ENCODE measurements at regions not wholly inside any gene's neighbourhood (a gene's known extent, or its start where the extent isn't known, plus 50 kb on each side); places are given as distances from the start of the nearest gene placed in this dataset.

DNA sequence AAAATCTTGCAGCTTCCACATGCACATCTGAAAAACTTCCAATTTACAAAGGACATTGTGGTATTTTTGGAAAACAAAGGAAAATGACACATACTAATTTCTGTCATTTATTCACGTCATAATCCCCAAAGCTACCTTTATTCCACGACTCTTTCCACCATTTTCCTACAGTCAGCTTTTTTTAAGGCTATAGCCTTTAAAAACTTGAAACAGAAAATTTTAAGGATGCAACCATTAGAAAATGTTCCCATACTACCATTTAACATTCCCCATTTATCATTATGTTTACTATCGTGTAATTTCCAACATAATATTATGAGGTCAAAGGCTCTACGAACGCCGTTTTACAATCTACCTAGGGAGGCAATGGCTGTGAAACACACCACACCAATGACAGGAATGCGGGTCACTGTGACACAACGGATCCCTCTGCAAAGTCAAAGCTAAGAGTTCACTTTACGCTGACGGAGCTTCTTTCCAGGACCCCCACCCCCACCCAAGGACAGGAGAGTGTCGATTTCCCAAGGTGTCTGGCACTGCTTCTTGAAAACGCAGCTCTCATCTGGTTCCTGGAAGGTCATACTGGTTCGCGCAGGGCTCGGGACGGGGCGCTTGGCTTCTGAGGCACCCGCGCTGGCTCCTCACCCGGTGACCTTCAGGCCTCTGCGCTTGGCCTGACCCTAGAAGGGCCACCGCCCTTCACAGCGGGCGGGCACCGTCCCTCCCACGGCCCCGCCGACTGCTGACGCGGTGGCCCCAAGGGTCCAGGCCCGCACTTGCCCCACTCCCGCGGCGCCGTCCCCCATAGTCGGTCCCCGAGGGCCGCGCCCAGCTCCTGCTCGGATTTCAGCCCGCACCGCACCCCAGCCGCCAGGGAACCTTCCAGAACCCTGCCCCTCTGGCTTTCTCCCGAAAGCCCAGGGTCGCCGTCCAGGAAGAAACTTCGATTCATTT, 50.5 kb upstream of the ATF3 start:
- ChIA-PET POLR2A (interaction anchor here (0.6 to 2.3 kb wide), 7 partner anchors 9 to 421 kb away, joined by 3 to 15 read pairs (median 3); partner anchors contain the start of gene ATF3), CTCF (interaction anchor here (1.0 to 3.1 kb wide), 10 partner anchors 9 to 512 kb away, joined by 3 to 12 read pairs (median 4); no protein-coding TSS in a partner anchor)
- TF ChIP-seq CTCF (IDR thresholded peaks at IDR 0.05; ENCODE audit: control extremely low read depth, extremely low read depth, low read depth, missing control alignments), result no peak
- DNase-seq (ENCODE audit: extremely low spot score), result no peak

GRCh38 chr1:212558693-212559480, 49.7 kb upstream of the ATF3 start:
- CTCF ChIA-PET, result interaction anchor here (1.1 to 3.1 kb wide), 6 partner anchors 8 to 511 kb away, joined by 3 to 12 read pairs (median 7); no protein-coding TSS in a partner anchor
- TF ChIP-seq CTCF (IDR thresholded peaks at IDR 0.05; ENCODE audit: control extremely low read depth, extremely low read depth, low read depth, missing control alignments), result no peak
- DNase-seq (ENCODE audit: extremely low spot score), result peak; percentile 96
- POLR2A ChIA-PET, result interaction anchor here (0.6 to 2.3 kb wide), 5 partner anchors 8 to 420 kb away, joined by 3 to 15 read pairs (median 5); partner anchors contain the start of gene ATF3

All from GM10248 (cell line).